Right lung (tissue), 2 donors: ENCODE measurements at regions not wholly inside any gene's neighbourhood (a gene's known extent, or its start where the extent isn't known, plus 50 kb on each side); places are given as distances from the start of the nearest gene placed in this dataset.

Experiments
- DNase-seq, 2 donors: peaks; one replicate each; pipeline ENCODE4 v3.0.0-alpha.2; 2013

- no peak for DNase-seq
Observed at GRCh38 chr21:16538936-16539440, 809.2 kb downstream of the USP25 start.

DNA sequence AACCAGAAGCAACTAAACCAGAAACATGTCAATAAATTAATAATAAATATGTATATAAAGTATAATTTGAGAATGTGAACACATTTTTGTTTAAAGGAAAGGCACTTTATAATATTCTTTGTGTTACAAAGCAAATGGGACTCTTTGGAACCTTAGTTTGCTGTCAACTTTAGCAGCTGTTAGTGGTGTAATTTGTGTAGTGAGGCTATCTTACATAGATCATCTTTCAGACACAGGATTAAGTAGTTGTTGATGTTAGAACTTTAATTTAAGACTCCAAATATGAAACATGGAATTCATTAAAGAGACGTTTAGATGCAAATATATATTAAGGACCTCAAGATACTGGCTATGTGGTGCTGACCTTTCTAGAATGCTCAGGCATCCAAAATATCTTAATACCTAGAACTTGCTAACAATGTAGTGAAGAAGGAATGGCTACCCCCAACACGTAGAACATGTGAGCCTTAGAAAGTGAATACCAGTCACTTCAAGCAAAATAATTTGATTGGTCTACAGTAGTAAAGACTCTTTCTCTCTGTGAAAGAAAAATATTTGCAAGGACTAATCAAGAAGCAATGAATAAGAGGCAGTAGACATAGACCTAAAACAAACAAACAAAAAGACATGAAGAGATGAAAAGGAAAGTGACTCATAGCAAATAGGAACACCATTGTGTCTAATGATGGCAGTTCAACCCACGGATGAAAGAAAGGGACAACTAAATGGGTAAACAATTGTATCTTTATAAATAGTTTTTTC, 811.4 kb downstream of the USP25 start:
- no peak for DNase-seq

GRCh38 chr21:16550118-16550517, 820.3 kb downstream of the USP25 start:
- no peak for DNase-seq

GRCh38 chr21:16550917-16551741, 821.3 kb downstream of the USP25 start:
- no peak for DNase-seq

- no peak for DNase-seq
Observed at GRCh38 chr21:16552880-16553279, 823.1 kb downstream of the USP25 start.

DNA sequence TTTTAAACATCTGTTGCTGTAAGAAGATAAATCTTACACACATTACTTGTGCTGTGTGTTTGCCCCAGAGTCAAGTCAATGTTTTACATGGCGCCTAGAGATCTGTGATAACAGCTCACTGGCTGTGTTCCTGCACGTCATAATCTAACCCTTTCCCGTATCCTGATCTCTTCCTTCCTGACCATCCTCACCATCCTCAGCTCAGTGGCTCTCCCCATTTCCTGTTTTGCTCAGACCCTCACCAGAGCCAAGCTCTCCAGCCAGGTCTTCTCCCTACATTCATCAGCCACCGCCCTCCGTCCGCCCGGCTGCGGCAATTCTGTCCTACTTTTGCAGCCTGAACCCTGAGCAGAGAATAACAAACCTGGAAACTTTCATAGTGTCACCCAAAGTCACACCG, 824.7 kb downstream of the USP25 start:
- no peak for DNase-seq

DNA sequence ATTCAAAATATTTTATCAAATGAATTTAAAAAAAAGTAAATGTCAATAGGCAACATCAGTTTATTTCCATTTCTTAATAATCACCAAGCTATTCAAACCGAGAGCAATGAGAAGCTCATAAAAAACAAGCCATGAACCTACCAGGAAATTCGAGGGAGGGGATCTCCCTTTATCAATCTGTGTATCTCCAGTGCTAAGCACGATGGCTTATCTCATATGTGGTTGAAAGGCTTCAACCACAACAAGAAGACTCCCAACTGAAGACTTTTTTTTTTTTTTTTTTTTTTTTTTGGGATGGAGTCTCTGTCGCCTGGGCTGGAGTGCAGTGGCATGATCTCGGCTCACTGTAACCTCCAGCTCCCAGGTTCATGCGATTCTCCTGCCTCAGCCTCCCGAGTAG, 833.3 kb downstream of the USP25 start:
- DNase-seq: no peak

GRCh38 chr21:16563795-16564194, 834.0 kb downstream of the USP25 start:
- DNase-seq: no peak

GRCh38 chr21:16568244-16568643, 838.5 kb downstream of the USP25 start:
- no peak for DNase-seq

GRCh38 chr21:16568661-16569060, 838.9 kb downstream of the USP25 start:
- no peak for DNase-seq

- DNase-seq: no peak
Observed at GRCh38 chr21:16569679-16570078, 839.9 kb downstream of the USP25 start.

GRCh38 chr21:16570171-16570570, 840.4 kb downstream of the USP25 start:
- DNase-seq: no peak

GRCh38 chr21:16570856-16571255, 841.1 kb downstream of the USP25 start:
- no peak for DNase-seq

DNA sequence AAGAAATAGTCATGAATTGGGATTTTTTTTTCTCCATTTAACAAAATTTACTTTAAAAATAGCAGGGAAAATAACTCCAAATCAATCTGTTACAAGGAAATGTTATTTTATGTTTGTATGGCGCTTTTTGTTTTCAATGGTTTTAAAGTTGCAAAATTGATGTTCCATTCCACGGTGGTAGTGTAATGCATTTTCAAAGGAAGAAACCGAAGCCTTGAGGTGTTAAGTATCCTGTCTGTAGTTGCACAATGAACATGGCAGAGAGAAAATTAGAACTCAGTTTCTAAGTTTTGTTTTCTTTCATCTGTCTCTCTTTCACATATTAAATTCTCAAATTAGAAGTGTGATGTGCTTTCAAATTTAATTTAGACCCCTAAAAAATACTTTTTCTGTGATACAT, 841.8 kb downstream of the USP25 start:
- DNase-seq: no peak

DNA sequence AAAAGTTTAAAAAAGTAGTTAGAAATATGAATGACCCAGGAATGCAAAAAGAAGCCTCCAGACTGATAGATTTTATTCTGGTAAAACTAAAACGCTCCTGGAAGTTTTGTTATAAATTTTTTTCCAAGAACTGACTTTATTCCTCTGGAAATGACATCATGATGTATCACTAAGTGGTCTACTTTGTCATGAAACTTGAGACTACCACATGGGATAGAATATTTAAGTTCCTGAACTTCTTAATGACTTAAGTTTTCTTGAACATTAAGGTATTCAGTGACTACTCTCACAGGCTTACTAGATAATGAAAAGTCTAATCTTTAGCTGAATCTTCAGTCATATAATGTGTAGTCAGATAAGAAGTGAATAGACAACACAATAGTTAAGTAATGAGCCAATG, 842.2 kb downstream of the USP25 start:
- DNase-seq: no peak

- DNase-seq: no peak
Observed at GRCh38 chr21:16573578-16573977, 843.8 kb downstream of the USP25 start.

DNA sequence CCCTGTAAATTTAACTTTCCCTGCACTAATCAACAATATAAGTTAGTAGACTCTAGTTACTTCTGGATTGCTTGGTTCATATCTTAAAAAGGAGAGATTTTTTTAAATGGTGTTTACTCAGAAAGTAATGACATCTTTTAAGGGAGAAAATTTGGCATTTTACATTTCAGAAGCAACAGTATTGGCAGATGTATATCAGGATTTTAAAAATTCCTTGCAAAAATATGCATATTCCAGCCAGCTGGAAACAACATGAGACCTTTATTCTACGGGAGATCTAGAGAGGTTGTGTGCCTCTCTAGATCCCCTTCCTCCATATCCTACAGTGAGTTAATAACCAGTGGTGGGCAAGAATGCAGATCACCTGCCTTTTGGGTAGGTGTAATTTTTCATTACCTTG, 848.2 kb downstream of the USP25 start:
- no peak for DNase-seq

- peak; percentile 25 to 30 for DNase-seq
Observed at GRCh38 chr21:16578912-16579311, 849.1 kb downstream of the USP25 start.

DNA sequence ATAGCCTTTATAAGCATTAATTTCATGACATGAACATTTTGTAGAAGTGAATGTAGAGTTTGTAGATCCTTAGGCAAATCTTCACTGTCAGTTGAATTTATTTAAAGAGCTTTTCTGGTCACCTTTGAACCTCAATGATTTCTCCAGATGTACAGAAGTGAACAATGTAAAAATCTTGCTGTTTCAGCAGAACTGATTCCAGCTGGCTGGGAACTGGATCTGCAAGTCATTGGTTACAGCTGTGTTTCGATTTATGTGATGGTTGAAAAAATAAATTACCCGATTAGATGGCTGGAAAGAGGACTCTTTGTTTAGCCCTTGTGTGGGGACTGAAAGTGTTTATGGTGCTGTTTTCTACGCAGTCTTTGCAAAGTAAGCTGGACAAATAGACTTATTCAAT, 849.8 kb downstream of the USP25 start:
- peak; percentile 86 to 88 for DNase-seq

DNA sequence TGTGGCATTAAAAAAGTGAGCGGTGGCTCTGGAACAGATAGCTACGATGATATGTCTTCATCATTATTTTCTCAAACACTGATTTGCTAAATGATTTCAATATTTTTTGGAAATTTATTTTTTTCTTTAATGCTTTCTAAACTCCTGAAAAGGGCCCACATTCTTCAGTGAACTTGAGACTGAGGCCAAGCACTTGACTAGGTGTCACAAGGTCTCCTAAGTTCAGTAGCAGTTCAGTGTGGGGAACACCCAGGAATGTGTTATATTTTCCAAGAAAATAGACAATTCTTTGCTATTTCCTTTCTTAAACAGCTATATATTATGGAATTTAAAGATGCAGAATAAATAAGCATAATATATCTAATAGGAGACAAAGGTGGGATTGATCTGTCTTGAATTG, 850.9 kb downstream of the USP25 start:
- no peak for DNase-seq

DNA sequence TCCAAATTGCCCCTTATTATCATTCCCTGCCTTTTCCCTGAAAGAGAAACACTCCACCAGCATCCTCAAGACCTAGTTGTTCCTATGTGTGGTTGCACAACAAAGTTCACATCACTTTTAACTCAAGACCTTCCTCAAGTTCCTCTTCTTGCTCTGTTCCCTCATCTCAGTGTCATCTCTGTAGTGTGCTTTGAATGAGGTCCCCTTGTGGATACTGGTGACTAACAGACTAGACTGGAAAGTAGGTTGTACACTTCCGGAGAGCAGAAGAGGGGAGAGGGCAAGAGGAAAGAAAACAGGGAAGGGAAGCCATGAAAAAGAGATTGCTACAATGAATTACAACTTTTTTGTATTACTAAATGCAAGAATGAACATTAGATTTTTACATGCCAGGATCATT, 853.8 kb downstream of the USP25 start:
- no peak for DNase-seq

GRCh38 chr21:16584756-16585155, 855.0 kb downstream of the USP25 start:
- DNase-seq: no peak

DNA sequence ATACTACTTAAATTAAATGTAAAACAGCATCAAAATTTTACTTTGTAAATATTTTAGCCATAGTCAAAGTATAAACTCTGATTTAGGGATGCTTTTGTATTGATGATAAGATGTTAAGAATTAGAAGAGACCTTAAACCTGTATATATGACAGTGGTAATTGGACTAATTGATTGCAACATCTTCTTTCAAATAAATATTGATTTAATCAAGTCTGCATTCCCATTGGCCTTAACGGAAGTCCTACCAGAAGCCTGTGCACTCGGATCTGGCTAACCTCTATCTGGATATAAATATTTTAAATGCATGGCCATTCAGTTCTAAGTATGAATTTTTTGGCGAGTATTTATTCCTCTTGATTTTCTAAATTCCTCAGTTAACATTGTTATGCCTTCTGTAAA, 856.1 kb downstream of the USP25 start:
- no peak for DNase-seq
